Natural killer cell (primary cell): ENCODE measurements at regions not wholly inside any gene's neighbourhood (a gene's known extent, or its start where the extent isn't known, plus 50 kb on each side); places are given as distances from the start of the nearest gene placed in this dataset.

ENCODE experiments used
- ATAC-seq, 3 donors: fragments of 150-1000 bp in 2 of 3; fragments of 200-7000 bp in 1 of 3; cut with Tn5 transposase; 1 replicate in 1 of 3; 2 replicates in 2 of 3; pipeline ENCODE4 v1.10.0; 2021; ENCODE audit warnings: mild to moderate bottlenecking in 2 of 3, moderate library complexity in 2 of 3
- DNase-seq, 2 donors: peaks; one replicate each; pipeline versions ENCODE4 v3.0.0 to v3.0.0-alpha.2; 2013 to 2021; ENCODE audit warnings: mixed read lengths in 1 of 2
- H3K27ac ChIP-seq: one replicate; pipeline ENCODE4 v1.5.1; 2013; ENCODE audit warnings: mild to moderate bottlenecking, low read length
- H3K27me3 ChIP-seq: one replicate; pipeline ENCODE4 v1.6.1; 2013; ENCODE audit warnings: low read length; ENCODE audit not compliant: control insufficient read depth, insufficient read depth
- H3K36me3 ChIP-seq: one replicate; pipeline ENCODE4 v1.6.1; 2013; ENCODE audit warnings: low read length; ENCODE audit not compliant: control insufficient read depth, insufficient read depth
- H3K4me1 ChIP-seq: one replicate; pipeline ENCODE4 v1.6.1; 2013; ENCODE audit warnings: low read length; ENCODE audit not compliant: control insufficient read depth, insufficient read depth
- H3K4me3 ChIP-seq: one replicate; pipeline ENCODE4 v1.5.1; 2013; ENCODE audit warnings: low read length
- H3K9me3 ChIP-seq: one replicate; pipeline ENCODE4 v1.6.1; 2013; ENCODE audit warnings: low read length; ENCODE audit not compliant: control insufficient read depth, insufficient read depth
- H3K27ac Mint-ChIP-seq, 2 donors: one replicate each; pipeline ENCODE4 v1.8.0; 2022; ENCODE audit warnings: mild to moderate bottlenecking in 2 of 2, mixed read lengths in 2 of 2, moderate library complexity in 1 of 2
- H3K27me3 Mint-ChIP-seq, 2 donors: one replicate each; pipeline ENCODE4 v1.8.0; 2022; ENCODE audit warnings: low read depth in 2 of 2, mixed read lengths in 2 of 2
- H3K36me3 Mint-ChIP-seq: one replicate; pipeline ENCODE4 v1.8.0; 2022; ENCODE audit warnings: mixed read lengths
- H3K4me1 Mint-ChIP-seq, 2 donors: one replicate each; pipeline ENCODE4 v1.8.0; 2022; ENCODE audit warnings: mixed read lengths in 2 of 2
- H3K4me3 Mint-ChIP-seq: one replicate; pipeline ENCODE4 v1.8.0; 2022; ENCODE audit warnings: mild to moderate bottlenecking, moderate library complexity, mixed read lengths
- H3K9me3 Mint-ChIP-seq, 2 donors: one replicate each; pipeline ENCODE4 v1.8.0; 2022; ENCODE audit warnings: mixed read lengths in 2 of 2
- WGBS: methylation state at CpG from one replicate; pipeline ENCODE4 v1.1.7; 2013; ENCODE audit warnings: missing lambda C conversion rate; ENCODE audit not compliant: insufficient coverage; 5-methylcytosine and 5-hydroxymethylcytosine counted together
- intact Hi-C: fragments of 100-400 bp; cut with micrococcal nuclease; formaldehyde crosslinking; loops from one replicate; pipeline ENCODE4 v1.14.2; 2022
- TF ChIP-seq, protein P1 (sequence below): fragments of 200-600 bp; IDR thresholded peaks from one replicate; pipeline ENCODE4 v1.8.0; 2022; ENCODE audit warnings: antibody characterized with exemption

DNA sequence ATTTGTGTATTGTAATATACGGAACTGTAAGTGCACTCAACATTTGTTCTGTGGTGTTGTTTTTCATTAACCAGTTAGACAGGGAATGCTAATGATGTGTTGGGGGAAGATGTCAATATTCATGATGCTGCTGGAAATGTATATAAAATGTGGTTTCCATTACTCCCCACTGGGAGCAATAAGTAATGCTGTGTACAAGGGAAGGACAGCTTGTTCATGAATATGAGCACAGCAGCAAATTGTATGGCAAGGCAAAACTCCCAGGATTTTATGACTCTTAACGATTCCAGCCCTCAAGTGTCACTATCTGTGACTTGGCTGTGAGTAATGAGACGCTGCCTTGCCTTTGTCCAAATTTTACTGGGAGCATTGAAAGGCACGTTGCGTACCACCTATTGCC, 312.4 kb upstream of the DDX18 start:
- TF ChIP-seq, protein P1, sequence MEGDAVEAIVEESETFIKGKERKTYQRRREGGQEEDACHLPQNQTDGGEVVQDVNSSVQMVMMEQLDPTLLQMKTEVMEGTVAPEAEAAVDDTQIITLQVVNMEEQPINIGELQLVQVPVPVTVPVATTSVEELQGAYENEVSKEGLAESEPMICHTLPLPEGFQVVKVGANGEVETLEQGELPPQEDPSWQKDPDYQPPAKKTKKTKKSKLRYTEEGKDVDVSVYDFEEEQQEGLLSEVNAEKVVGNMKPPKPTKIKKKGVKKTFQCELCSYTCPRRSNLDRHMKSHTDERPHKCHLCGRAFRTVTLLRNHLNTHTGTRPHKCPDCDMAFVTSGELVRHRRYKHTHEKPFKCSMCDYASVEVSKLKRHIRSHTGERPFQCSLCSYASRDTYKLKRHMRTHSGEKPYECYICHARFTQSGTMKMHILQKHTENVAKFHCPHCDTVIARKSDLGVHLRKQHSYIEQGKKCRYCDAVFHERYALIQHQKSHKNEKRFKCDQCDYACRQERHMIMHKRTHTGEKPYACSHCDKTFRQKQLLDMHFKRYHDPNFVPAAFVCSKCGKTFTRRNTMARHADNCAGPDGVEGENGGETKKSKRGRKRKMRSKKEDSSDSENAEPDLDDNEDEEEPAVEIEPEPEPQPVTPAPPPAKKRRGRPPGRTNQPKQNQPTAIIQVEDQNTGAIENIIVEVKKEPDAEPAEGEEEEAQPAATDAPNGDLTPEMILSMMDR, result no peak
- H3K4me1 ChIP-seq, result no peaks in the 10 kb centered on the region
- H3K4me1 Mint-ChIP-seq, result no peaks in the 10 kb centered on the region
- H3K27ac Mint-ChIP-seq, result no peak overlapping the region
- H3K36me3 Mint-ChIP-seq, result no peaks in the 10 kb centered on the region
- H3K9me3 Mint-ChIP-seq, result peaks cover 2 to 3% of the 10 kb centered on the region in 2 donors
- no peak overlapping the region for H3K4me3 ChIP-seq
- H3K27ac ChIP-seq, result no peak overlapping the region
- no peaks in the 10 kb centered on the region for H3K27me3 ChIP-seq
- no peaks in the 10 kb centered on the region for H3K9me3 ChIP-seq
- no peaks in the 10 kb centered on the region for H3K36me3 ChIP-seq
- no peak overlapping the region for H3K4me3 Mint-ChIP-seq
- no peaks in the 10 kb centered on the region for H3K27me3 Mint-ChIP-seq
- intact Hi-C loops, result no loop called here
- WGBS, result 68% methylated on average over 5 of the region's 5 CpGs
- DNase-seq, result no peak
- ATAC-seq, result no peak

DNA sequence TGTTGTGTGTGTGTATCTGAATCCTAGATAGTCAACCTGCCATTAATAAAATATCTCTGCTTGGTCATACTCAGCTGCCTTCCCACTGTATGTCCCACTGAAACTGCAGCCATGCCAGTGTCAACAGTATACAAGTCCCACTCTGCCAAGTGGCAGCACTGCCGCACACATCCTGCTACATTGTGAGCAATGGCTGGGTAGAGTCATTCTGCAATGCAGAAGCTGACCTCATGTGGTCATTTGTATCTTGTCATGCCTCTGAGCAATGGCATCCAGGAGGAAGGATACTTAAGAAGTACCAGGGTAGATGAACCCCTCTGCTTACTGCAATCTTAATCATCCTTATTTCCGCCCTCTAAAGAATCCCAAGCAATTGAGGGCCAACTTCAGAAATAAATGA, 302.2 kb upstream of the DDX18 start:
- ATAC-seq (no peak), DNase-seq (no peak)
- H3K36me3 ChIP-seq, result no peaks in the 10 kb centered on the region
- Mint-ChIP-seq H3K27me3 (no peaks in the 10 kb centered on the region), H3K36me3 (no peaks in the 10 kb centered on the region), H3K4me1 (no peaks in the 10 kb centered on the region), H3K9me3 (peaks cover 6 to 20% of the 10 kb centered on the region in 2 donors), H3K4me3 (no peak overlapping the region), H3K27ac (no peak overlapping the region)
- H3K4me1 ChIP-seq, result no peaks in the 10 kb centered on the region
- no peaks in the 10 kb centered on the region for H3K9me3 ChIP-seq
- 100% methylated on average over 2 of the region's 2 CpGs for WGBS
- no peak overlapping the region for H3K4me3 ChIP-seq
- H3K27ac ChIP-seq, result no peak overlapping the region
- no peaks in the 10 kb centered on the region for H3K27me3 ChIP-seq
- TF ChIP-seq, protein P1, result no peak
- intact Hi-C loops, result no loop called here

DNA sequence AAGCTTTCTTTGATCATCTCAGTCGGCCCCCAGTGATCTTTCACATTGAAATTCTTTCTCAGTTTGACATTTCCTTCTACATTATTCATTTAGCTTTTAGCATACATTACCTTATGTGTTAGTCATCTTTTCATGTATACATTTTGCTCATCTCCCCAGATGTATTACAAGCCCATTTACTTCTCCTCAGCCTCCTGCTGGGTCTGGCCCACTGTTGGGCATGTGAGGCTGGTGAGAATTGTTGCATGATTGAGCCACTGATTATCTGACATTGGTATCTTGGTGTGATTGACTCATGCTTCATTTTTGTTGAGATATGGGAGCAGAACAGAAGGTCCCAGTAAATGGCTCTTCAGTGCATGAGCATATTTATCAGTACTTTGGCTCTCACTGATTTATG, 300.1 kb upstream of the DDX18 start:
- no peaks in the 10 kb centered on the region for H3K27me3 Mint-ChIP-seq
- Histone ChIP-seq H3K27ac (no peak overlapping the region), H3K36me3 (no peaks in the 10 kb centered on the region), H3K4me3 (no peak overlapping the region), H3K9me3 (no peaks in the 10 kb centered on the region), H3K27me3 (no peaks in the 10 kb centered on the region), H3K4me1 (no peaks in the 10 kb centered on the region)
- DNase-seq (no peak), ATAC-seq (no peak)
- no peaks in the 10 kb centered on the region for H3K4me1 Mint-ChIP-seq
- H3K36me3 Mint-ChIP-seq, result no peaks in the 10 kb centered on the region
- no peak overlapping the region for H3K4me3 Mint-ChIP-seq
- intact Hi-C loops, result no loop called here
- TF ChIP-seq, protein P1, result no peak
- H3K27ac Mint-ChIP-seq, result no peak overlapping the region
- peaks cover 3 to 20% of the 10 kb centered on the region in 2 donors for H3K9me3 Mint-ChIP-seq
- WGBS, result 60% methylated on average over 1 of the region's 1 CpG

DNA sequence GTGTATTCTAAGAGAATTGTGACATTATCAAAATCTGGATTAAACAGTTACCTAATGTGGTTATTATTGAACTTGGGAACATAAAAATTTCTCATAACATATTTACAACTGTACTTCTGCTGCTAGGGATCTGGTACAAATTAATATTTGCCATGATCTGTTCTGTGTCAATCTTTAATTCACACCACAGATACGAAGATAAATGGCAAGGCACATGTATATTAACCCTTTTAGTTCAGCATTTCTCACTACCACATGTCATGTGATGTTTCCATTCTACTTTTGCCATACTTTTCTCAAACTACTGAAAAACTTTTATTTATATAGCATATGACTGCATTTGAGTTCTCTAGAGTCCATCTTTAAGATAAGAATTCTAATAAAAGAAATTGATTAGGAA, 295.3 kb upstream of the DDX18 start:
- intact Hi-C loops, result no loop called here
- peaks cover 0 to 9% of the 10 kb centered on the region in 2 donors for H3K9me3 Mint-ChIP-seq
- H3K36me3 Mint-ChIP-seq, result no peaks in the 10 kb centered on the region
- no peaks in the 10 kb centered on the region for H3K4me1 Mint-ChIP-seq
- ATAC-seq (no peak), DNase-seq (no peak)
- H3K9me3 ChIP-seq, result no peaks in the 10 kb centered on the region
- H3K4me3 Mint-ChIP-seq, result no peak overlapping the region
- H3K4me1 ChIP-seq, result no peaks in the 10 kb centered on the region
- H3K27me3 ChIP-seq, result no peaks in the 10 kb centered on the region
- H3K36me3 ChIP-seq, result no peaks in the 10 kb centered on the region
- H3K27ac ChIP-seq, result no peak overlapping the region
- no peak overlapping the region for H3K27ac Mint-ChIP-seq
- H3K27me3 Mint-ChIP-seq, result no peaks in the 10 kb centered on the region
- WGBS, result 15% methylated on average over 1 of the region's 1 CpG
- H3K4me3 ChIP-seq, result no peak overlapping the region
- TF ChIP-seq, protein P1, result no peak
